OCI-LY7 (cell line): ENCODE measurements at regions not wholly inside any gene's neighbourhood (a gene's known extent, or its start where the extent isn't known, plus 50 kb on each side); places are given as distances from the start of the nearest gene placed in this dataset.

Experiments used
- EZH2phosphoT487 ChIP-seq: fragments of 200-600 bp; sonication (generic); IDR thresholded peaks from 2 replicates; pipeline ENCODE4 v1.6.1; 2018; ENCODE audit warnings: low read depth, borderline replicate concordance, mild to moderate bottlenecking, mixed run types, antibody characterized with exemption, low read length, moderate library complexity, mixed read lengths
- TF ChIP-seq, protein P1 (sequence below): fragments of 200-600 bp; sonication (generic); conservative IDR thresholded peaks from 2 replicates; pipeline ENCODE4 v1.5.1; 2014; ENCODE audit warnings: mild to moderate bottlenecking, antibody characterized with exemption, low read length, moderate library complexity, mixed read lengths

DNA sequence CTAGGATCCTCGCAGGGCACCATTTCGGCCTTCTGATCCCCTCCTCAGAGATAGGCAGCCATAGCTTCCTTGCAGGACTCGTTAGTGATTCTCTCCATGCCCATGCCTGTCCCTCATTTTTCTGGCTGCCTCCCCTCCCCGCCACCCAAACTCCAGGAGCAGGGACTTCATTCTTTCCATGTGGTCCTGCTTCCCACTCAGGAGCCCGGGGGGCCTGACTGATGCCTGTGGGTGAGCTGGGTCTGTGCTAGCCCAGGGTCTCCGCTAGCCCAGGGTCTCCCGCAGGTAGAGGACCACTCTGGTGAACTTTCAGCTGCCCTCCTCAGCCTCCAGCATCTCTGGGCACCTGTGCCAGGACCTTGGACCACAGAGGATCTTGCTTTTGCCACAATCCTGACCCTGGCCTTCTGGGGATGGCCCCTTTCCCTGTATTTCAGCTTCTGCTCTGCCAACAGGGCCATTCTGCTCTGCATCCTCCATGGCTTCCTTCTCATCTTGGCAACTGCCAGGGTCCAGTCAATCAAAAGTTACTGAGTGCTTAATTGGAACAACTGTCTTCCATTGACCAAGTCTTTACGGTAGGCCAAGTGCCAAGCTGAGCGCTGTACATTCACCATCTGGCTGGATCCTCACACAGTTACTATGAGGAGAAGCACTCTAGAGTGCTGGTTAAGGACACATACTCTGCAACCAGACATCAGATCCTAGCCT is 152.2 kb downstream of the EFNB1 start:
- TF ChIP-seq, protein P1, sequence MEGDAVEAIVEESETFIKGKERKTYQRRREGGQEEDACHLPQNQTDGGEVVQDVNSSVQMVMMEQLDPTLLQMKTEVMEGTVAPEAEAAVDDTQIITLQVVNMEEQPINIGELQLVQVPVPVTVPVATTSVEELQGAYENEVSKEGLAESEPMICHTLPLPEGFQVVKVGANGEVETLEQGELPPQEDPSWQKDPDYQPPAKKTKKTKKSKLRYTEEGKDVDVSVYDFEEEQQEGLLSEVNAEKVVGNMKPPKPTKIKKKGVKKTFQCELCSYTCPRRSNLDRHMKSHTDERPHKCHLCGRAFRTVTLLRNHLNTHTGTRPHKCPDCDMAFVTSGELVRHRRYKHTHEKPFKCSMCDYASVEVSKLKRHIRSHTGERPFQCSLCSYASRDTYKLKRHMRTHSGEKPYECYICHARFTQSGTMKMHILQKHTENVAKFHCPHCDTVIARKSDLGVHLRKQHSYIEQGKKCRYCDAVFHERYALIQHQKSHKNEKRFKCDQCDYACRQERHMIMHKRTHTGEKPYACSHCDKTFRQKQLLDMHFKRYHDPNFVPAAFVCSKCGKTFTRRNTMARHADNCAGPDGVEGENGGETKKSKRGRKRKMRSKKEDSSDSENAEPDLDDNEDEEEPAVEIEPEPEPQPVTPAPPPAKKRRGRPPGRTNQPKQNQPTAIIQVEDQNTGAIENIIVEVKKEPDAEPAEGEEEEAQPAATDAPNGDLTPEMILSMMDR: no peak
- TF ChIP-seq EZH2phosphoT487: no peak
